Thoracic aorta (tissue), 2 donors: ENCODE measurements at regions not wholly inside any gene's neighbourhood (a gene's known extent, or its start where the extent isn't known, plus 50 kb on each side); places are given as distances from the start of the nearest gene placed in this dataset.

Source experiments
- ATAC-seq: fragments of 150-250 bp; one replicate; pipeline ENCODE4 v1.8.0; 2017; ENCODE audit warnings: low read depth; ENCODE audit not compliant: insufficient number of reproducible peaks, low FRiP score
- DNase-seq: peaks from one replicate; pipeline ENCODE4 v3.0.0-alpha.2; 2020; ENCODE audit warnings: low spot score
- H3K27ac ChIP-seq, 2 donors: fragments of 200-600 bp; sonication (generic); 1 replicate in 1 of 2; 2 replicates in 1 of 2; pipeline ENCODE4 v1.5.1; 2016; ENCODE audit warnings: mild to moderate bottlenecking in 2 of 2, moderate library complexity in 2 of 2
- H3K27me3 ChIP-seq: fragments of 200-600 bp; sonication (generic); replicated peaks from 2 replicates; pipeline ENCODE4 v1.6.0; 2016; ENCODE audit warnings: mild to moderate bottlenecking; ENCODE audit not compliant: insufficient read depth
- H3K36me3 ChIP-seq: fragments of 200-600 bp; sonication (generic); one replicate; pipeline ENCODE4 v1.5.1; 2016
- H3K4me1 ChIP-seq, 2 donors: fragments of 200-600 bp; sonication (generic); 1 replicate in 1 of 2; 2 replicates in 1 of 2; pipeline versions ENCODE4 v1.5.1 to v1.6.0; 2016; ENCODE audit warnings: low read depth in 2 of 2, mild to moderate bottlenecking in 1 of 2; ENCODE audit not compliant: control insufficient read depth in 1 of 2
- H3K4me3 ChIP-seq: fragments of 200-600 bp; sonication (generic); 2 replicates; pipeline ENCODE4 v1.5.1; 2016; ENCODE audit warnings: mild to moderate bottlenecking
- H3K9me3 ChIP-seq: fragments of 200-600 bp; sonication (generic); 2 replicates; pipeline ENCODE4 v1.5.1; 2016
- TF ChIP-seq, protein P1 (sequence below): fragments of 200-600 bp; sonication (generic); IDR thresholded peaks from one replicate; pipeline ENCODE4 v1.5.1; 2019; ENCODE audit warnings: antibody characterized with exemption

GRCh38 chr20:60358101-60358500 lies 399.9 kb downstream of the CDH26 start:
- H3K36me3 ChIP-seq: no peaks in the 10 kb centered on the region
- no peak overlapping the region for H3K27ac ChIP-seq
- DNase-seq: no peak
- no peaks in the 10 kb centered on the region for H3K4me1 ChIP-seq
- H3K4me3 ChIP-seq: no peak overlapping the region
- TF ChIP-seq, protein P1, sequence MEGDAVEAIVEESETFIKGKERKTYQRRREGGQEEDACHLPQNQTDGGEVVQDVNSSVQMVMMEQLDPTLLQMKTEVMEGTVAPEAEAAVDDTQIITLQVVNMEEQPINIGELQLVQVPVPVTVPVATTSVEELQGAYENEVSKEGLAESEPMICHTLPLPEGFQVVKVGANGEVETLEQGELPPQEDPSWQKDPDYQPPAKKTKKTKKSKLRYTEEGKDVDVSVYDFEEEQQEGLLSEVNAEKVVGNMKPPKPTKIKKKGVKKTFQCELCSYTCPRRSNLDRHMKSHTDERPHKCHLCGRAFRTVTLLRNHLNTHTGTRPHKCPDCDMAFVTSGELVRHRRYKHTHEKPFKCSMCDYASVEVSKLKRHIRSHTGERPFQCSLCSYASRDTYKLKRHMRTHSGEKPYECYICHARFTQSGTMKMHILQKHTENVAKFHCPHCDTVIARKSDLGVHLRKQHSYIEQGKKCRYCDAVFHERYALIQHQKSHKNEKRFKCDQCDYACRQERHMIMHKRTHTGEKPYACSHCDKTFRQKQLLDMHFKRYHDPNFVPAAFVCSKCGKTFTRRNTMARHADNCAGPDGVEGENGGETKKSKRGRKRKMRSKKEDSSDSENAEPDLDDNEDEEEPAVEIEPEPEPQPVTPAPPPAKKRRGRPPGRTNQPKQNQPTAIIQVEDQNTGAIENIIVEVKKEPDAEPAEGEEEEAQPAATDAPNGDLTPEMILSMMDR: no peak
- H3K27me3 ChIP-seq: no peaks in the 10 kb centered on the region
- H3K9me3 ChIP-seq: no peaks in the 10 kb centered on the region
- no peak for ATAC-seq

- Histone ChIP-seq H3K27ac (no peak overlapping the region), H3K9me3 (no peaks in the 10 kb centered on the region), H3K4me3 (no peak overlapping the region), H3K27me3 (no peaks in the 10 kb centered on the region), H3K4me1 (no peaks in the 10 kb centered on the region), H3K36me3 (no peaks in the 10 kb centered on the region)
- DNase-seq: no peak
- ATAC-seq: no peak
- TF ChIP-seq, protein P1: no peak
Measured at GRCh38 chr20:60359010-60359409, 400.8 kb downstream of the CDH26 start.

DNA sequence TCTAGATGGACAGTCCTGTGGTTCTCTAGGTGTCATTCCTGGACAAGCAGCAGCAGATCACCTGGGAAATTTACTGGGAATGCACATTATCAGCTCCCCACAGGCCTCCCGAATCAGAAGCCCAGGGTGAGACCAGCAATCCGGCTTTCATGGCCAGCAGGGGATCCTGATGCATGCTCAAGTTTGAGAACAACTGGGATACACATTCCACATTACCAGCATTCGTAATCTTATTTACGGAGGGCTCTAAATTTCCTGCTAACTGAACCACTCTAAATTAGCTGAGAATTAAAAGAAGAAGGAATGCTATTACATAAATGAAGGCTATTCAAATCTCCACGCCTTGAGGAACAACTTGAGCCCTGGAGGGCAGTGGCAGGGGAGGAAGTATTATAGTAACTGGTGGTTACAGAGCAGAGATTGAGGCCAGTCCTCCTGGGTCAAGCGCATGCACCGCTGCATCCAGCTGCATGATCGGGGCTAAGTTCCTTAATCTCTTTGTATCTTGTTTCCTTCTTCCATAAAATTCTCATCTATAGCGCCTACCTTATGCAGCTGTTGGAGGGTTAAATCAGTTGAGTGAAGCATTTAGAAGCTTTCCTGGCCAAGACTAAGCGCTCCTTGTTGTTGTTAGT lies 403.7 kb downstream of the CDH26 start:
- Histone ChIP-seq H3K27ac (no peak overlapping the region), H3K9me3 (no peaks in the 10 kb centered on the region), H3K4me3 (no peak overlapping the region), H3K4me1 (no peaks in the 10 kb centered on the region), H3K27me3 (no peaks in the 10 kb centered on the region), H3K36me3 (no peaks in the 10 kb centered on the region)
- ATAC-seq (no peak), DNase-seq (no peak)
- TF ChIP-seq, protein P1: no peak

DNA sequence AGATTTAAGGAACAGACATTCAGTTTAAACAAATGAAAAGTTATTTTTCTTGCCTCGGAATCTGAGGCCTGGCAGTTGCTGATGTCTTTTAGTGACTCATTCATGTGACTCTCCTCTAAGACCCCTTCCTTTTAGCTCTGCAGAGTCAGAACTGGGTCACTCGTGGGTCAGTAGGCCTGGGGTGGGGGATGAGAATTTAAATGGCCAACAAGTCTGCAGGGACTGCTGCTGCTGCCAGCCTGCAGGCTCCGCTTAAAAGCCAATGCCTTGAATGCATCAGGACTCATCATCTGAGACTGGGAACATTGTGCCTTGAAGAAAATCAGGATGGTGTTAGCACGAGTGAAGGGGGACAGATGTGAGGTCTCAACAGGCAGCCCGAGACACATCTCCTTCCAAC lies 404.3 kb downstream of the CDH26 start:
- TF ChIP-seq, protein P1: no peak
- Histone ChIP-seq H3K27me3 (no peaks in the 10 kb centered on the region), H3K4me3 (no peak overlapping the region), H3K27ac (no peak overlapping the region), H3K9me3 (no peaks in the 10 kb centered on the region), H3K4me1 (no peaks in the 10 kb centered on the region), H3K36me3 (no peaks in the 10 kb centered on the region)
- DNase-seq (no peak), ATAC-seq (no peak)

GRCh38 chr20:60363698-60364097 lies 405.5 kb downstream of the CDH26 start:
- Histone ChIP-seq H3K36me3 (no peaks in the 10 kb centered on the region), H3K9me3 (no peaks in the 10 kb centered on the region), H3K4me3 (no peak overlapping the region), H3K4me1 (no peaks in the 10 kb centered on the region), H3K27me3 (no peaks in the 10 kb centered on the region), H3K27ac (no peak overlapping the region)
- no peak for DNase-seq
- TF ChIP-seq, protein P1: no peak
- ATAC-seq: no peak
